ENCODE measurements at regions not wholly inside any gene's neighbourhood (a gene's known extent, or its start where the extent isn't known, plus 50 kb on each side); places are given as distances from the start of the nearest gene placed in this dataset.

GRCh38 chr15:24607636-24608035 lies 67.9 kb upstream of the NPAP1 start:
- no peak for TF ChIP-seq POLR2A (IDR thresholded peaks at IDR 0.05)
- TF ChIP-seq CTCF (IDR thresholded peaks at IDR 0.05), result no peak
